GM23248 (cell line): ENCODE measurements at regions not wholly inside any gene's neighbourhood (a gene's known extent, or its start where the extent isn't known, plus 50 kb on each side); places are given as distances from the start of the nearest gene placed in this dataset.

ENCODE experiments used
- EZH2 ChIP-seq: fragments of 200-600 bp; sonication (generic); IDR thresholded peaks from 2 replicates; pipeline ENCODE4 v1.6.1; 2018; ENCODE audit warnings: antibody characterized with exemption, mild to moderate bottlenecking; ENCODE audit not compliant: insufficient read depth, poor library complexity, severe bottlenecking
- EZH2phosphoT487 ChIP-seq: fragments of 200-600 bp; sonication (generic); IDR thresholded peaks from 2 replicates; pipeline ENCODE4 v1.6.1; 2018; ENCODE audit warnings: antibody characterized with exemption, moderate library complexity, mild to moderate bottlenecking, low read depth; ENCODE audit not compliant: insufficient read depth

GRCh38 chr19:28652765-28653164, 560.2 kb downstream of the UQCRFS1 start:
- no peak for TF ChIP-seq EZH2phosphoT487
- no peak for TF ChIP-seq EZH2
